ENCODE measurements at regions not wholly inside any gene's neighbourhood (a gene's known extent, or its start where the extent isn't known, plus 50 kb on each side); places are given as distances from the start of the nearest gene placed in this dataset.

DNA sequence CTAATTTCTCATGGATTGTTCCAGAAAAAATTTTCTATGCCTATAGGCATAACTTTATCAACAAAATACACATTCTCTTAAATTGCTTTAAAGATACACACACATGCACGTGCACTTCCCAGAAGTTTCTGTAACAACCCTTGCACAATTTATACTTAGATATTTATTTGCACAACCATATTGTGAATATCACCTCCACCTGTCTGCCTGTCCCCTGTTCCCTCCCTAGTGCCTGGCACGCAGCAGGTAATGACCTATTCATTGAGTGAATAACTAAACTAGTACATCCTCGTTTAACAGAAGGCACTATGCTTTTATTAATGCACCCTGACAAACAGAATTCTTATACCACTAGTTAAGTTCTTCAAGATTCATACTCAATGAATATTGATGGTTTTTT is 198.9 kb downstream of the BCAS1 start:
- Histone ChIP-seq H3K9me3 (ENCODE audit: control insufficient read depth in 4 of 4, low read length in 3 of 4) (no peaks in the 10 kb centered on the region), H3K9ac (ENCODE audit: low read depth in 1 of 2, low read length in 2 of 2) (no peak overlapping the region), H3K27me3 (ENCODE audit: control insufficient read depth in 4 of 4, insufficient read depth in 4 of 4, low read length in 3 of 4) (no peaks in the 10 kb centered on the region), H3K36me3 (ENCODE audit: control insufficient read depth in 4 of 4, insufficient read depth in 3 of 4, low read depth in 1 of 4, low read length in 3 of 4) (no peaks in the 10 kb centered on the region), H3K4me3 (ENCODE audit: low read depth in 1 of 3, low read length in 3 of 3) (no peak overlapping the region), H3K27ac (ENCODE audit: low read depth in 1 of 2, low read length in 2 of 2) (no peak overlapping the region), H3K4me1 (ENCODE audit: control insufficient read depth in 4 of 4, insufficient read depth in 4 of 4, low read length in 3 of 4) (peaks cover 7 to 28% (median 22%) of the 10 kb centered on the region in 4 donors)
- 56% methylated on average over 3 of the region's 3 CpGs for WGBS
- no peak for DNase-seq (ENCODE audit: low spot score)
- TF ChIP-seq SP1 (IDR thresholded peaks at IDR 0.05), result no peak
- no peak for TF ChIP-seq JUND (IDR thresholded peaks at IDR 0.05)
- no peak for TF ChIP-seq RXRA (IDR thresholded peaks at IDR 0.05)
- no peak for TF ChIP-seq GABPA (IDR thresholded peaks at IDR 0.05 in 1 of 2, conservative IDR thresholded peaks at IDR 0.05 in 1 of 2)
- TF ChIP-seq TAF1 (conservative IDR thresholded peaks at IDR 0.05), result no peak
- TF ChIP-seq RAD21 (IDR thresholded peaks at IDR 0.05), result no peak
- no peak for TF ChIP-seq YY1 (IDR thresholded peaks at IDR 0.05)
- TF ChIP-seq, protein P1, sequence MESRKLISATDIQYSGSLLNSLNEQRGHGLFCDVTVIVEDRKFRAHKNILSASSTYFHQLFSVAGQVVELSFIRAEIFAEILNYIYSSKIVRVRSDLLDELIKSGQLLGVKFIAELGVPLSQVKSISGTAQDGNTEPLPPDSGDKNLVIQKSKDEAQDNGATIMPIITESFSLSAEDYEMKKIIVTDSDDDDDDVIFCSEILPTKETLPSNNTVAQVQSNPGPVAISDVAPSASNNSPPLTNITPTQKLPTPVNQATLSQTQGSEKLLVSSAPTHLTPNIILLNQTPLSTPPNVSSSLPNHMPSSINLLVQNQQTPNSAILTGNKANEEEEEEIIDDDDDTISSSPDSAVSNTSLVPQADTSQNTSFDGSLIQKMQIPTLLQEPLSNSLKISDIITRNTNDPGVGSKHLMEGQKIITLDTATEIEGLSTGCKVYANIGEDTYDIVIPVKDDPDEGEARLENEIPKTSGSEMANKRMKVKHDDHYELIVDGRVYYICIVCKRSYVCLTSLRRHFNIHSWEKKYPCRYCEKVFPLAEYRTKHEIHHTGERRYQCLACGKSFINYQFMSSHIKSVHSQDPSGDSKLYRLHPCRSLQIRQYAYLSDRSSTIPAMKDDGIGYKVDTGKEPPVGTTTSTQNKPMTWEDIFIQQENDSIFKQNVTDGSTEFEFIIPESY (IDR thresholded peaks at IDR 0.05), result no peak
- TF ChIP-seq EGR1 (IDR thresholded peaks at IDR 0.05; ENCODE audit: low read depth in 2 of 2), result no peak
- no peak for TF ChIP-seq FOXA1 (IDR thresholded peaks at IDR 0.05)
- TF ChIP-seq, protein P2, sequence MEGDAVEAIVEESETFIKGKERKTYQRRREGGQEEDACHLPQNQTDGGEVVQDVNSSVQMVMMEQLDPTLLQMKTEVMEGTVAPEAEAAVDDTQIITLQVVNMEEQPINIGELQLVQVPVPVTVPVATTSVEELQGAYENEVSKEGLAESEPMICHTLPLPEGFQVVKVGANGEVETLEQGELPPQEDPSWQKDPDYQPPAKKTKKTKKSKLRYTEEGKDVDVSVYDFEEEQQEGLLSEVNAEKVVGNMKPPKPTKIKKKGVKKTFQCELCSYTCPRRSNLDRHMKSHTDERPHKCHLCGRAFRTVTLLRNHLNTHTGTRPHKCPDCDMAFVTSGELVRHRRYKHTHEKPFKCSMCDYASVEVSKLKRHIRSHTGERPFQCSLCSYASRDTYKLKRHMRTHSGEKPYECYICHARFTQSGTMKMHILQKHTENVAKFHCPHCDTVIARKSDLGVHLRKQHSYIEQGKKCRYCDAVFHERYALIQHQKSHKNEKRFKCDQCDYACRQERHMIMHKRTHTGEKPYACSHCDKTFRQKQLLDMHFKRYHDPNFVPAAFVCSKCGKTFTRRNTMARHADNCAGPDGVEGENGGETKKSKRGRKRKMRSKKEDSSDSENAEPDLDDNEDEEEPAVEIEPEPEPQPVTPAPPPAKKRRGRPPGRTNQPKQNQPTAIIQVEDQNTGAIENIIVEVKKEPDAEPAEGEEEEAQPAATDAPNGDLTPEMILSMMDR (IDR thresholded peaks at IDR 0.05; ENCODE audit: low read depth, low read length, missing input control), result no peak
- TF ChIP-seq, protein P3, sequence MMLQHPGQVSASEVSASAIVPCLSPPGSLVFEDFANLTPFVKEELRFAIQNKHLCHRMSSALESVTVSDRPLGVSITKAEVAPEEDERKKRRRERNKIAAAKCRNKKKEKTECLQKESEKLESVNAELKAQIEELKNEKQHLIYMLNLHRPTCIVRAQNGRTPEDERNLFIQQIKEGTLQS (IDR thresholded peaks at IDR 0.05), result no peak
- TF ChIP-seq, protein P4, sequence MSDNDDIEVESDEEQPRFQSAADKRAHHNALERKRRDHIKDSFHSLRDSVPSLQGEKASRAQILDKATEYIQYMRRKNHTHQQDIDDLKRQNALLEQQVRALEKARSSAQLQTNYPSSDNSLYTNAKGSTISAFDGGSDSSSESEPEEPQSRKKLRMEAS (IDR thresholded peaks at IDR 0.05), result no peak
- TF ChIP-seq HNF4A (conservative IDR thresholded peaks at IDR 0.05), result no peak

DNA sequence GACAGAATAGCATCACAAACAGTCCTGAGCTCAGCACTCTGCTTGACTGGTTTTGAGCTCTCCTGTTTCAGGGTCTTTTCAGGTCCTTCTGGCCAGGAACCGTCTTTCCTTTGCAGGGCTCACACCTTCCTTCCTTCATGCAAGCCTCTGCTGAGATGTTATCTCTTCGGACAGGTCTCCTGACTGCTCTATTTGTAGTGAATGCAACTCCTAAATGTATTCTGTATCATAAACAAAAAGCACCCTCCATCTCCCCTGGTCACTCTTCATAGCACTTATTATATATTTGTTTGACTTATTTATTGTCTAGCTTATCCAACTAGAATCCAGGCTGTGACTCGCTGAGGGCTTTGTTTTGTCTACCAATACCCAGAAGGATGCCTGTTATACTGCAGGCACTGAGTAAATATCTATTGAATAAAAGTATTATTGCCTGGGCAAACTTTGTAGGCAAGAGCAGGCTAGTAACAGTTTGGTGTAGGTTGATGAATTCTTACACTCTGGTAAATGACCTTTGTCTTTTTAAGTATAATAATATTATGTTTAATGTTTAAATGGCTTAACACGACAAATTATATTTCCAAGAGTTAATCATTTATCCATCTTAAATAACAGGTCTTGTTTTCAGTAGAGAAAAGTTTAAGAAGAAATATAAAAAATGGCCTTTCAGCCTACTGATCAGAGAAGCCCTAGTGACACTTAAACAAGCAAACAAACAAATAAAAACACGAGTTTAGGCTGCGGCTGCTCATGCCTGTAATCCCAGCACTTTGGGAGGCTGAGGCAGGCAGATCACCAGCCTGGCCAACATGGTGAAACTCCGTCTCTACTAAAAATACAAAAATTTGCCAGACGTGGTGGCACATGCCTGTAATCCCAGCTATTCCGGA is 199.7 kb downstream of the BCAS1 start:
- H3K4me1 ChIP-seq (ENCODE audit: control insufficient read depth in 4 of 4, insufficient read depth in 4 of 4, low read length in 3 of 4), result peaks cover 7 to 34% (median 25%) of the 10 kb centered on the region in 4 donors
- no peak overlapping the region for H3K4me3 ChIP-seq (ENCODE audit: low read depth in 1 of 3, low read length in 3 of 3)
- 33% methylated on average over 9 of the region's 9 CpGs for WGBS
- peak overlapping the region; percentile 61 to 67 for H3K27ac ChIP-seq (ENCODE audit: low read depth in 1 of 2, low read length in 2 of 2)
- no peaks in the 10 kb centered on the region for H3K27me3 ChIP-seq (ENCODE audit: control insufficient read depth in 4 of 4, insufficient read depth in 4 of 4, low read length in 3 of 4)
- TF ChIP-seq RAD21 (IDR thresholded peaks at IDR 0.05), result no peak
- TF ChIP-seq, protein P5, sequence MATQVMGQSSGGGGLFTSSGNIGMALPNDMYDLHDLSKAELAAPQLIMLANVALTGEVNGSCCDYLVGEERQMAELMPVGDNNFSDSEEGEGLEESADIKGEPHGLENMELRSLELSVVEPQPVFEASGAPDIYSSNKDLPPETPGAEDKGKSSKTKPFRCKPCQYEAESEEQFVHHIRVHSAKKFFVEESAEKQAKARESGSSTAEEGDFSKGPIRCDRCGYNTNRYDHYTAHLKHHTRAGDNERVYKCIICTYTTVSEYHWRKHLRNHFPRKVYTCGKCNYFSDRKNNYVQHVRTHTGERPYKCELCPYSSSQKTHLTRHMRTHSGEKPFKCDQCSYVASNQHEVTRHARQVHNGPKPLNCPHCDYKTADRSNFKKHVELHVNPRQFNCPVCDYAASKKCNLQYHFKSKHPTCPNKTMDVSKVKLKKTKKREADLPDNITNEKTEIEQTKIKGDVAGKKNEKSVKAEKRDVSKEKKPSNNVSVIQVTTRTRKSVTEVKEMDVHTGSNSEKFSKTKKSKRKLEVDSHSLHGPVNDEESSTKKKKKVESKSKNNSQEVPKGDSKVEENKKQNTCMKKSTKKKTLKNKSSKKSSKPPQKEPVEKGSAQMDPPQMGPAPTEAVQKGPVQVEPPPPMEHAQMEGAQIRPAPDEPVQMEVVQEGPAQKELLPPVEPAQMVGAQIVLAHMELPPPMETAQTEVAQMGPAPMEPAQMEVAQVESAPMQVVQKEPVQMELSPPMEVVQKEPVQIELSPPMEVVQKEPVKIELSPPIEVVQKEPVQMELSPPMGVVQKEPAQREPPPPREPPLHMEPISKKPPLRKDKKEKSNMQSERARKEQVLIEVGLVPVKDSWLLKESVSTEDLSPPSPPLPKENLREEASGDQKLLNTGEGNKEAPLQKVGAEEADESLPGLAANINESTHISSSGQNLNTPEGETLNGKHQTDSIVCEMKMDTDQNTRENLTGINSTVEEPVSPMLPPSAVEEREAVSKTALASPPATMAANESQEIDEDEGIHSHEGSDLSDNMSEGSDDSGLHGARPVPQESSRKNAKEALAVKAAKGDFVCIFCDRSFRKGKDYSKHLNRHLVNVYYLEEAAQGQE (IDR thresholded peaks at IDR 0.05), result peak; percentile 19
- no peaks in the 10 kb centered on the region for H3K36me3 ChIP-seq (ENCODE audit: control insufficient read depth in 4 of 4, insufficient read depth in 3 of 4, low read depth in 1 of 4, low read length in 3 of 4)
- no peaks in the 10 kb centered on the region for H3K9me3 ChIP-seq (ENCODE audit: control insufficient read depth in 4 of 4, low read length in 3 of 4)
- H3K9ac ChIP-seq (ENCODE audit: low read depth in 1 of 2, low read length in 2 of 2), result peak overlapping the region in 1 of 2 donors; percentile 43
- DNase-seq (ENCODE audit: low spot score), result no peak

Data from liver (tissue), 8 donors.